Brain microvascular endothelial cell (primary cell): ENCODE measurements at regions not wholly inside any gene's neighbourhood (a gene's known extent, or its start where the extent isn't known, plus 50 kb on each side); places are given as distances from the start of the nearest gene placed in this dataset.

Experiments used
- DNase-seq: peaks from one replicate; pipeline ENCODE4 v3.0.0-alpha.2; 2020
- H3K27ac ChIP-seq: fragments of 250-450 bp; sonication (Bioruptor Pico); 2 replicates; pipeline ENCODE4 v1.5.1; 2020; ENCODE audit warnings: mild to moderate bottlenecking, moderate library complexity
- H3K27me3 ChIP-seq: fragments of 250-450 bp; sonication (Bioruptor Pico); replicated peaks from 2 replicates; pipeline ENCODE4 v1.5.1; 2020; ENCODE audit warnings: mild to moderate bottlenecking
- H3K36me3 ChIP-seq: fragments of 250-450 bp; sonication (Bioruptor Pico); replicated peaks from 2 replicates; pipeline ENCODE4 v1.5.1; 2020; ENCODE audit warnings: mild to moderate bottlenecking
- H3K4me3 ChIP-seq: 2 replicates; pipeline ENCODE4 v1.5.1; 2011; ENCODE audit warnings: low read depth, mild to moderate bottlenecking, control low read depth, low read length, moderate library complexity
- in situ Hi-C: cut with HindIII; loops from 2 replicates; pipeline ENCODE4 v1.10.0; 2017; ENCODE audit warnings: low sequenced_read_pairs, low pct_ligation_motif_present
- TF ChIP-seq, protein P1 (sequence below): IDR thresholded peaks from 2 replicates; pipeline ENCODE4 v1.5.1; 2011; ENCODE audit warnings: low read depth, mild to moderate bottlenecking, moderate library complexity, low read length, control low read depth, inconsistent platforms; ENCODE audit errors: missing control alignments

DNA sequence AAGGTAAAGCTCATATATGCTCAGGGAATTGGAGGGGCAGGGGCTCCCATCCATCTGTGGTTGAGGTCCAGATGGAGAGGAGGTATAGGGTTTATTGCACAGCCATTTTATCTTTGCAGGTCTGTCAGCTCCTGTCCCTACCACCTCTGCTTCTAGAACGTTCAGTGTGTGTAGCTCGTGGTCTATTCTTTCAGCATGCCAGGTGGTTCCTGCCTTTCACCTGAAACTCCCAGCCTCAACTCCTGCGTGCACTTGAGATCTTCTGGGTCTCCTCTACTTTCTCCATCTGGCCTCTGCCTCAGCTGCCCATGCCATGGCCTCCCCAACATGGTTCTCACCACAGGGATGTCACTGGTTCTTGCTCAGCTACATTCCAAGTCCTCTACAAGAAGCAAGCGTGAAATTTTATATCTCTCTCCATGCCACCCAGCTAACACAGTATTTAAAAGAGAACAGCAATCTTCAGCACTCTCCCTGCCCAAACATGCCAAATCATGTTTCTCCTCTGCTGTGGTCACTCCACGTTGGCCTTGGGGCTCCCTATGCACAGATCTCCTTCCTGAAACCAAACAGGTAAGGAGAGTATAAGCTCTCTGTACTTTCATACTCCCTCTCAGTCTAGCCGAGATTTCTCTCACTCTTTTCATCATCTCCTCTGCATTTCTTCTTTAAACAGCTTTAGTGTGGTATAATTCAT lies 157.8 kb upstream of the TRPC6 start:
- no peak overlapping the region for H3K27ac ChIP-seq
- in situ Hi-C loops: no loop called here
- DNase-seq: no peak
- H3K27me3 ChIP-seq: no peaks in the 10 kb centered on the region
- H3K4me3 ChIP-seq: no peak overlapping the region
- TF ChIP-seq, protein P1, sequence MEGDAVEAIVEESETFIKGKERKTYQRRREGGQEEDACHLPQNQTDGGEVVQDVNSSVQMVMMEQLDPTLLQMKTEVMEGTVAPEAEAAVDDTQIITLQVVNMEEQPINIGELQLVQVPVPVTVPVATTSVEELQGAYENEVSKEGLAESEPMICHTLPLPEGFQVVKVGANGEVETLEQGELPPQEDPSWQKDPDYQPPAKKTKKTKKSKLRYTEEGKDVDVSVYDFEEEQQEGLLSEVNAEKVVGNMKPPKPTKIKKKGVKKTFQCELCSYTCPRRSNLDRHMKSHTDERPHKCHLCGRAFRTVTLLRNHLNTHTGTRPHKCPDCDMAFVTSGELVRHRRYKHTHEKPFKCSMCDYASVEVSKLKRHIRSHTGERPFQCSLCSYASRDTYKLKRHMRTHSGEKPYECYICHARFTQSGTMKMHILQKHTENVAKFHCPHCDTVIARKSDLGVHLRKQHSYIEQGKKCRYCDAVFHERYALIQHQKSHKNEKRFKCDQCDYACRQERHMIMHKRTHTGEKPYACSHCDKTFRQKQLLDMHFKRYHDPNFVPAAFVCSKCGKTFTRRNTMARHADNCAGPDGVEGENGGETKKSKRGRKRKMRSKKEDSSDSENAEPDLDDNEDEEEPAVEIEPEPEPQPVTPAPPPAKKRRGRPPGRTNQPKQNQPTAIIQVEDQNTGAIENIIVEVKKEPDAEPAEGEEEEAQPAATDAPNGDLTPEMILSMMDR: no peak
- H3K36me3 ChIP-seq: no peaks in the 10 kb centered on the region

DNA sequence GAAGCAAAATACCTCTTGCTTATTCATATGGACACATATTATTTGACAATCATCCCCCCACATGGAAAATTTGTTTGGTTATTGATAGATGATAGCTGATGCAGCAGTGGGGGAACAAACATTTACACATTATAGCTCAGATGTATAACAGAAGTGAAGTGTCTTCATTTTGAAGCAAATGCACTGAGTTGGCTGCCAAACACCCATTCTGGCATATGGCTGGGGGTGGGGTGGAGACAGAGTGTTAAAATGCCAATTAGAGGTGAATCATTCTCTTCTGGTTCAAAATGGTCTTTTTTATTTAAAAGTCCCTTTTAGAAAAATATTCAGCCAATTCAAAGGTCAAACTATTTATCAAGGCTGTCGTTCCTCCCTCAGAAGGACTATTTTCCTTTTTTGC lies 157.3 kb upstream of the TRPC6 start:
- Histone ChIP-seq H3K27me3 (no peaks in the 10 kb centered on the region), H3K36me3 (no peaks in the 10 kb centered on the region), H3K4me3 (no peak overlapping the region), H3K27ac (no peak overlapping the region)
- no peak for DNase-seq
- TF ChIP-seq, protein P1: no peak
- in situ Hi-C loops: no loop called here

DNA sequence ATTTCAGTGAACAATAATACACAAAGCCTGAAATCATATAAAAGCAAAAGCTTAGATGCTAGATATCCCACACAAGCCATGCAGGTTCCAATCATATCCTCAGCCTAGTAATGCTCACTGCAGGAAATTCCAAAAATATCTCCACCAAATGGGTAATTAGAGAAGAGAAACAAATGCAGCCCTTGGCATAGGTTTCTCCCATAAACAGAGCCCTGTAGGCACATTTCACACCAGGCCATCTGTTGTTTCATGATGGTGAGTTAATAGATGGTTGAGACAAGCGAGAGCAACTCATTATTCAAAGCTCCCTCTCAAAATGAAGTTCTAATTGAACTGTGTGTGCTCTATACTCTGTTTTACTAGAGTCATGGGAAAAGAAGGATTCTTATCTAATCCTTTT lies 154.6 kb upstream of the TRPC6 start:
- Histone ChIP-seq H3K4me3 (no peak overlapping the region), H3K27ac (no peak overlapping the region), H3K36me3 (no peaks in the 10 kb centered on the region), H3K27me3 (no peaks in the 10 kb centered on the region)
- TF ChIP-seq, protein P1: no peak
- in situ Hi-C loops: no loop called here
- no peak for DNase-seq

DNA sequence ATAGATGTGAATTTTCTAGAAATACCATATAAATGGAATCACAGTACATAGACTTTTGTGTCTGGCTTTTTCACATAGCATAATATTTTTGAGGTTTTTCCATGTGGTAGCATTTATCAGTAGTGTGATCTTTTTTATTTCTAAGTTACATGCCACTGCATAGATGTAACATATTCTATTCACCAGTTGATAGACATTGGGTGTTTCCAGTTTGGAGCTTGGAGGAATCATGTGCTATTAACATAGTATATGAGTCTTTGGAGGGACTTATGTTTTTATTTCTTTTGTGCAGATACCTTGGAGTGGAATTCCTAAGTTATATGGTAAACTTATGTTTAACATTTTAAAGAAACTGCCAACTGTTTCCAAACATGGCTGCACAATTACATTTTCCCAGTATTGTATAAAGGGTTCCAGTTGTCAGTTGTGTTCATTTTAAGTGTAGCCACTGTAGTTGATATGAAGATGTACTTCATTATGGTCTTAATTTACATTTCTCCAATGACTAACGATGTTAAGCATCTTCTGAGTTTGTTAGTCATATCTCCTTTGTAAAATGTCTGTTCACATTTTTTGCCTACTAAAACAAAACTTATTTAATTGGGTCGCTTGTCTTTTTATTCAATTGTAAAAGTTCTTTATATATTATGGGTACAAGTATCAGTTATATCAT lies 145.7 kb upstream of the TRPC6 start:
- Histone ChIP-seq H3K36me3 (no peaks in the 10 kb centered on the region), H3K27ac (no peak overlapping the region), H3K27me3 (no peaks in the 10 kb centered on the region), H3K4me3 (no peak overlapping the region)
- in situ Hi-C loops: no loop called here
- TF ChIP-seq, protein P1: no peak
- DNase-seq: no peak

DNA sequence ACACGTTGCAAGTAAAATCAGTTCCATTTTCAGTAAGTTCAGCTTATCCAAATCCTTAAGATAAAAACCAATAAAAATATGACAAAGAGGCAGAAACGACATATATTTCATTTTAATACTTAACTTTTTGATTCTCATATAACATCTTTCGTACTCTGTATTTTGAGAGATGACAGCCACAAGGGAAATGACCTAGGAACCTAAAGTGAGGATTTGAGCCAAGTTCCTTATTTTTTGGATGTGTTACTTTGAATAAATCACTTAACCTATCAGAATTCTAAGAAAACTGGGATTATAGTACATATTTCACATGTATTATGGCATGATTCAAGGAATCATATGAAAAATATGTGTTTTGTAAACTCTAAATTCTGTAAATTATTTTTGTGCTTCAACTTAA lies 143.6 kb upstream of the TRPC6 start:
- Histone ChIP-seq H3K4me3 (no peak overlapping the region), H3K27me3 (no peaks in the 10 kb centered on the region), H3K27ac (no peak overlapping the region), H3K36me3 (no peaks in the 10 kb centered on the region)
- in situ Hi-C loops: no loop called here
- TF ChIP-seq, protein P1: no peak
- DNase-seq: no peak

DNA sequence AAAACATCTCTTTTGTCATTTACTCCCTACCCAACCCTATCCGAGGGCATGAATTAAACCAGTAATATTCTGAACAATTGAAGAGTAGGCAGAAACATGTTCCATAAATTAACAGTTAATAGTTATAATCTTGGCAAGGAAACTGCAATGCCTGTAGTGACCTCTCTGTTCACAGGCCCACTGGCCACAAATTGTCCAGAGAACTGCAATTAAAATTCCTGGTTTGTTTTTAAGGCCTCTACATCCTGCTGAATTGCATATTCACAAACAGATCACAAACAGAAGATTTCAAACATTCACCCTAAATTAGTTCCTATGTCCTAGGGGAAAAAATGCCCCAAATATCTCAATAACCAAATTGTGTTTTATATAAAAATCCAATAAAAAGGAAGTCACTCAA lies 143.2 kb upstream of the TRPC6 start:
- Histone ChIP-seq H3K36me3 (no peaks in the 10 kb centered on the region), H3K27me3 (no peaks in the 10 kb centered on the region), H3K4me3 (no peak overlapping the region), H3K27ac (no peak overlapping the region)
- in situ Hi-C loops: no loop called here
- TF ChIP-seq, protein P1: no peak
- no peak for DNase-seq
